AG04450 (cell line): ENCODE measurements at regions not wholly inside any gene's neighbourhood (a gene's known extent, or its start where the extent isn't known, plus 50 kb on each side); places are given as distances from the start of the nearest gene placed in this dataset.

Experiments
- CTCF ChIA-PET: fragments of 300-600, 350-600 bp; formaldehyde crosslinking; extraction: SDS; loops from one replicate; lab custom pipeline; 2022; ENCODE audit warnings: antibody characterized with exemption, inconsistent platforms; lab: Charles Lee
- POLR2A ChIA-PET: fragments of 350-600 bp; formaldehyde crosslinking; extraction: SDS; loops from one replicate; lab custom pipeline; 2021; ENCODE audit warnings: antibody characterized with exemption, inconsistent platforms; lab: Yijun Ruan, JAX
- DNase-seq: peaks from one replicate; pipeline ENCODE4 v3.0.0-alpha.2; 2011; ENCODE audit warnings: low read depth, low spot score
- H3K27ac ChIP-seq: one replicate; pipeline ENCODE4 v1.5.1; 2012; ENCODE audit warnings: low read depth, low read length, control low read depth
- H3K27me3 ChIP-seq: one replicate; pipeline ENCODE4 v1.6.0; 2012; ENCODE audit warnings: low read length; ENCODE audit not compliant: control insufficient read depth, insufficient read depth
- H3K4me3 ChIP-seq: 2 replicates; pipeline ENCODE4 v1.5.1; 2011; ENCODE audit warnings: mild to moderate bottlenecking, low read depth, low read length, control low read depth
- H3K9me3 ChIP-seq: 2 replicates; pipeline ENCODE4 v1.5.1; 2012; ENCODE audit warnings: low read length; ENCODE audit not compliant: control insufficient read depth, insufficient read depth
- TF ChIP-seq, protein P1 (sequence below): IDR thresholded peaks from 2 replicates; pipeline ENCODE4 v1.5.1; 2011; ENCODE audit warnings: low read depth, low read length, control low read depth, inconsistent platforms

GRCh38 chr14:51318813-51319597 is 79.0 kb downstream of the TMX1 start:
- Histone ChIP-seq H3K27ac (no peak overlapping the region), H3K9me3 (no peaks in the 10 kb centered on the region), H3K4me3 (no peak overlapping the region), H3K27me3 (no peaks in the 10 kb centered on the region)
- CTCF ChIA-PET: no interaction called here
- POLR2A ChIA-PET: no interaction called here
- DNase-seq: no peak
- TF ChIP-seq, protein P1, sequence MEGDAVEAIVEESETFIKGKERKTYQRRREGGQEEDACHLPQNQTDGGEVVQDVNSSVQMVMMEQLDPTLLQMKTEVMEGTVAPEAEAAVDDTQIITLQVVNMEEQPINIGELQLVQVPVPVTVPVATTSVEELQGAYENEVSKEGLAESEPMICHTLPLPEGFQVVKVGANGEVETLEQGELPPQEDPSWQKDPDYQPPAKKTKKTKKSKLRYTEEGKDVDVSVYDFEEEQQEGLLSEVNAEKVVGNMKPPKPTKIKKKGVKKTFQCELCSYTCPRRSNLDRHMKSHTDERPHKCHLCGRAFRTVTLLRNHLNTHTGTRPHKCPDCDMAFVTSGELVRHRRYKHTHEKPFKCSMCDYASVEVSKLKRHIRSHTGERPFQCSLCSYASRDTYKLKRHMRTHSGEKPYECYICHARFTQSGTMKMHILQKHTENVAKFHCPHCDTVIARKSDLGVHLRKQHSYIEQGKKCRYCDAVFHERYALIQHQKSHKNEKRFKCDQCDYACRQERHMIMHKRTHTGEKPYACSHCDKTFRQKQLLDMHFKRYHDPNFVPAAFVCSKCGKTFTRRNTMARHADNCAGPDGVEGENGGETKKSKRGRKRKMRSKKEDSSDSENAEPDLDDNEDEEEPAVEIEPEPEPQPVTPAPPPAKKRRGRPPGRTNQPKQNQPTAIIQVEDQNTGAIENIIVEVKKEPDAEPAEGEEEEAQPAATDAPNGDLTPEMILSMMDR: no peak

DNA sequence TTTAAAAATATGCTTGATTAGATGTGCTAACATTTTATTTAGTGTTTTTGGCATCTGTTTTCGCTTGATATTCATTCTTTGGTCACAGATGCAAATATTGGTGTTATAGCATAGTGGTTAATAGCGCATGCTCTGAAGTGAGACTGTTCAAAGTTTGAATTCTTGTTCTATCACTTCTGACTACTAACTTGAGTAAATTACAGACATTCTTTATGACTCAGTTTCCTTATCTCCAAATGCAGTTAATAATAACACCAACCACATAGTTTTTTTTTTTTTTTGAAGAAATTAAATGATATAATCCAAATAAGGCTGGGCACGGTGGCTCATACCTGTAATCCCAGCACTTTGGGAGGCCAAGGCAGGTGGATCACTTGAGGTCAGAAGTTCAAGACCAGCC is 81.0 kb downstream of the TMX1 start:
- Histone ChIP-seq H3K27me3 (no peaks in the 10 kb centered on the region), H3K27ac (no peak overlapping the region), H3K4me3 (no peak overlapping the region), H3K9me3 (no peaks in the 10 kb centered on the region)
- DNase-seq: no peak
- CTCF ChIA-PET: no interaction called here
- POLR2A ChIA-PET: no interaction called here
- TF ChIP-seq, protein P1: no peak

DNA sequence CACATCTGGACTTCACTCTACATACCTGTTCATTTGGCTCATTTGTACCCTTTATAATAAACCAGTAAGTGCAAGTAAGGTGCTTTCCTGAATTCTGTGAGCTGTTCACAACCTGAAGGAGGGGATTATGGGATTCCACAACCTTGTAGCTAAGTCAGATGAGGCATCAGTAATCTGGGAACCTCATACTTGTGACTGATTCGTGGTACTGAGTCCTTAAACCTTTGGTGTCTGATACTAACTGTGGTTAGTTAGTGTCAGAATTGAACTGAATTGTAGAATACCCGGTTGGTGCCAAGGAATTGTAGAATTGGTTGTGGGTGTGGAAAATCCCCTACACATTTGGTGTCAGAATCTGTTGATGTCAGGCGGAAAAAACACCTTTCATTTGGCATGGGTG is 83.4 kb downstream of the TMX1 start:
- Histone ChIP-seq H3K27ac (no peak overlapping the region), H3K9me3 (no peaks in the 10 kb centered on the region), H3K4me3 (no peak overlapping the region), H3K27me3 (no peaks in the 10 kb centered on the region)
- TF ChIP-seq, protein P1: no peak
- ChIA-PET CTCF (no interaction called here), POLR2A (no interaction called here)
- no peak for DNase-seq

DNA sequence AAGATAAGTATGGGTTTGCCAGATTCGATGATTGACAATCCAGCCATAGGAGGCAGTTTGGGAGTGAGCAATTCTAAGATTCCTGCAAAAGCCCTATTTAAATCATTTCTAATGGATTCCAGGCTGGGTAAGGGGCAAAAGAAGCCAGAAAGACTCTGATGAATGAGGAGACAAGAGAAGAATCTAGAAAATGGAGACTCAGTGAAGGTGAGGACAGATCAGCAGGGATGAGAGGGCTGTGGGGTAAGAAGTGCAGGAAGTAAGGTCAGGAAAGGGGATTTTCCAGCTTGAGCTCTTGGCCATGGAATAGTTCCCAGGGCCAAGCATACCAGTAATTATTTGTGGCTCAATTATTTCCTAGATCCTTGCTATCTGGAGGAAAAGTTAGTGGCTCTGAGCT is 87.3 kb downstream of the TMX1 start:
- no peak for DNase-seq

More for the DNA sequence above, 87.3 kb downstream of the TMX1 start:
- POLR2A ChIA-PET: interaction anchor here (0.7 to 1.4 kb wide), 3 partner anchors 34 to 447 kb away, joined by 3 to 5 read pairs (median 5); no protein-coding TSS in a partner anchor
- no peaks in the 10 kb centered on the region for H3K27me3 ChIP-seq
- TF ChIP-seq, protein P1: no peak
- no peaks in the 10 kb centered on the region for H3K9me3 ChIP-seq
- CTCF ChIA-PET: no interaction called here
- peak overlapping the region; percentile 17; the same call in 1 of the 2 replicates for H3K4me3 ChIP-seq
- H3K27ac ChIP-seq: no peak overlapping the region
